GM18498 (cell line): ENCODE measurements at regions not wholly inside any gene's neighbourhood (a gene's known extent, or its start where the extent isn't known, plus 50 kb on each side); places are given as distances from the start of the nearest gene placed in this dataset.
"Not testable (repeated sequence)": the region's sequence is repeated elsewhere in the genome, so short reads cannot be mapped to it uniquely, and the experiment has no call there.

ENCODE experiments used
- ATAC-seq: cut with Tn5 transposase; IDR thresholded peaks from one replicate; pipeline ENCODE4 v1.9.1; 2021; ENCODE audit warnings: mild to moderate bottlenecking, moderate library complexity; ENCODE audit not compliant: unreplicated experiment

- no peak for ATAC-seq
Measured at GRCh38 chr3:110293660-110294059, 778.0 kb upstream of the NECTIN3 start.

- ATAC-seq = no peak
Measured at GRCh38 chr3:110296885-110297284, 774.7 kb upstream of the NECTIN3 start.

GRCh38 chr3:110301781-110302180 lies 769.8 kb upstream of the NECTIN3 start:
- no peak for ATAC-seq

DNA sequence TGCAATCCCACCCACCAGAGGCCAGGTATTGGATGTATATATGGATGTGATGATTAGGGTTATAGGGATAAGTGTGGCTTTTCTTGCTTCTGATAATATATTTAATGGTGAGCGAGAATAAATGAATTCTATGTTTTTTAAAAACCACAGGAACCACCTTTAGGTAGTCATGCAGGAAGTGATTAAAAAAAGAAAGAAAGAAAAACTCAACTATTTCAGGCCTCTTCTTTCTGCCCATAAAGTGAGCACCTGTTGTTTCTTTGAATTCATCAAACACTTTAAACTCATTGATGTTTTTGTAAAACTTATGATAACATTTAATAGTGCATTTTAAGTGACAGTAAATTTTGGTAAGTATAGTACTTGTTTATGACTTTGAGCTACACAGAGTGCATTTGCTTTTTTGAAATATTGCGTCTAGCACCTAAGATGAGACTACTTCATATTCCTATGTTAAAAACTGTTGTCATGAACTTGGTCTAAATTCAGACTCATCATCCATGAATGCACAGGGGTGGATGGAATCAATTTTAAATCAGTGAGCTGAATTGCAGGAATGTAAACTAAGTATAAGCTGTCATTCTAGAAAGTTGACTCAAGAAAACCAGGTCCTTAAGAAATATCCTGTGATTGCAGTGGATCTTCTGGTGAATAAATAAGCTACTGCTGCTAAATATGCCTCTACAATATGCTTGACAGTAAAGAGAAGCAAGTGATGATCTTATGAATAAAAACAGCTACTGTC lies 764.4 kb upstream of the NECTIN3 start:
- ATAC-seq = no peak

GRCh38 chr3:110311541-110311940 lies 760.1 kb upstream of the NECTIN3 start:
- ATAC-seq = no peak

DNA sequence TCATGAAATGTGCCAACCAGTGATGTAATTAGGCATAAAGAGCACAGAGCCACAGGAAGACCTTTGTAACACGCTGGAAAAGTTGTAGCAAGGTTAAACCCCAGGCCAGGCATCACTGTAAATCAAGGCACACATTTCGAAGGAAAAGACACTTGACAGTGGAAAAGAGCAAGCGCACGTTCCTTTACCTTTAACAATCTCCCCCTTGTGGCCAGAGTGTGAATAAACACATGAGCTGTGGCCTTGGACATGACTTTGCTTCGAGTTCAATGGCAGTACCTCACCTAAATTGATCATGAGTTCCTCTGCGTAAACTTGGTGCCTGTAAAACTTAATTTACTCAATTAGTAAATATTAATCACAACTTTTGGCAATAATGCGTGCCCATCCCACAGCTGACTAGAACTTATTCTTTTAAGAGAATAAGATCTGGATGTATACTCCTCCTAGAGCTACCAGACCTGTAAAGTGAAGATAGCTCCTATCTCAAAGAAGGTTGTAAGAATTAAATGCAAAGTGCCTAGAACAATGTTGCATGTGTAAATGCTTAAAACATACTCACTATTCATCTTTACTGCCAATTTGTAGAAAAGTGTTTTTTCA lies 757.0 kb upstream of the NECTIN3 start:
- ATAC-seq = peak; percentile 98

DNA sequence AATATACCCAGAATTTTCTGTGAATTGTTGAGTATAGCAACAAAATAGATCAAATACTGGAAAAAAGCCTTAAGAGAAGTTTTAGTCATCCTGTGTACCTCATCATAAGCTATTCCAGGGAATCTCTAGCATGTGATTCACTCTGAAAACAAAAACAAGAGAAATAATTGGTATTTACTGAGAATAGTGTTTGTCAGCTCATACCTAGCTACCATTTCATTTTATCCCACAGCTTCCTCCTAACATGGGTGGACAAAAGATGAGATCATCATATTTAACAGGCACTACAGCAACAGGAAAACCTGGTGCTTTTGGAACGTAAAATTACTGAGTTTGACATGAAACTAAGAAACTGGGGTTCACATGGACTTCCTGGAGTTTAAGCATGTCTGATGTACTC lies 753.5 kb upstream of the NECTIN3 start:
- no peak for ATAC-seq

DNA sequence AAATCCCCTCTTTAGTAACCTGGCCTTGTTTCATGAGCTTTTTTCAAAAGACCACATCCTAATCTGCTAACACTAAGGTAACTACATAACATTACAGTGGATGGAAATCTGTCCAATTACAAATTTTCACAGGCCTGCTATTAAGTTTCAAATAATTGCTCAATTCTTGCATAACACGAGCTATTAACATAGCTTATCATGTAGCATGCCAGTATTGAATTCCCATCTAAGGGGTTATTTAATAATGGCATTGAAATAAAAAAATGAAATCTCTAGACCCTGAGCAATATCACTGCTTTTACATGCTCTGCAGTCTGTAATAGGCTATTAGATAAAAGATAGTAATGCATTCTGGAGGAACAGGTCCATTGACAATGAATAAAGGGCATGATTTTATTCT lies 748.3 kb upstream of the NECTIN3 start:
- ATAC-seq = no peak

- ATAC-seq = no peak
Measured at GRCh38 chr3:110324171-110324705, 747.4 kb upstream of the NECTIN3 start.

DNA sequence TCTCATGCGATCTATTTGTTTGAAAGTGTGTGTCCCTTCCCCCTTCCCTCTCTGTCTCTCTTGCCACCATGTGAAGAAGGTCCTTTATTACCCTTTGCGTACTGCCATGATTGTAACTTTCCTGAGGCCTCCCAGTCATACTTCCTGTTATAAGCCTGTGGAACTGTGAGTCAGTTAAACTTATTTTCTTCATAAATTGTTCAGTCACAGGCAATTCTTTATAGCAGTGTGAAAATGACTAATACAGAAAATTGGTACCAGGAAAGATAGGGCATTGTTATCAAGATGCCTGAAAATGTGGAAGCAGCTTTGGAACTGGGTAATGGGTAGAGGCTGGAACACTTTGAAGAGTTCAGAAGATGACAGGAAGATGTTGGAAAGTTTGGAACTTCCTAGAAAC lies 743.7 kb upstream of the NECTIN3 start:
- ATAC-seq = no peak

DNA sequence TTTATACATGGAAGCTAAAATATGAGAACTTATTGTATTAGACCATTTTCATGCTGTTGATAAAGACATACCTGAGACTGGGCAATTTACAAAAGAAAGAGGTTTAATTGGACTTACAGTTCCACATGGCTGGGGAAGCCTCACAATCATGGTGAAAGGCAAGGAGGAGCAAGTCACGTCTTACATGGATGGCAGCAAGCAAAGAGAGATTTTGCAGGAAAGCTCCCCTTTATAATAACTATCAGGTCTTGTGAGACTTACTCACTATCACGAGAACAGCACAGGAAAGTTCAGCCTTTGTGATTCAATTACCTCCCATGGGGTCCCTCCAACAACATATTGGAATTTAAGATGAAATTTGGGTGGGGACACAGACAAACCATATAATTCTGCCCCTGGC lies 740.1 kb upstream of the NECTIN3 start:
- ATAC-seq = not testable (repeated sequence)

- ATAC-seq = no peak
Measured at GRCh38 chr3:110332629-110333028, 739.0 kb upstream of the NECTIN3 start.

DNA sequence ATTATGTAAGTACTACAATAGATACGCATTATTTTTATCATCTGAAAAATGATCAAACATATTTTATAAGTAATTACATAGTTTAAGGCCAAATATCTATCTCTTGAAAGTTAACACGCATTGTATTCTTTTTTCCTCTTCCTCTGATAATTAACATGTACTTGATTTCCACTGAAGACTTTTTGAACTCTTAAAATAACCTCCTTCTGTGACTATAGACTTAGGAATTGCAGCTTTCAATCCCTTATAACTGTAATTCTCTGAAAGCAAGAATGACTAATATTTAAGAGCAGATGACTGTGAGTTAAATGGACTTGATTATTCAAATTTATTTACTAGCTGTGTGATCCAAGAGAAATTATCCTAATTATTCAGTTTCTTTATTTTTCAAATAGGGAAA lies 730.6 kb upstream of the NECTIN3 start:
- ATAC-seq = no peak

DNA sequence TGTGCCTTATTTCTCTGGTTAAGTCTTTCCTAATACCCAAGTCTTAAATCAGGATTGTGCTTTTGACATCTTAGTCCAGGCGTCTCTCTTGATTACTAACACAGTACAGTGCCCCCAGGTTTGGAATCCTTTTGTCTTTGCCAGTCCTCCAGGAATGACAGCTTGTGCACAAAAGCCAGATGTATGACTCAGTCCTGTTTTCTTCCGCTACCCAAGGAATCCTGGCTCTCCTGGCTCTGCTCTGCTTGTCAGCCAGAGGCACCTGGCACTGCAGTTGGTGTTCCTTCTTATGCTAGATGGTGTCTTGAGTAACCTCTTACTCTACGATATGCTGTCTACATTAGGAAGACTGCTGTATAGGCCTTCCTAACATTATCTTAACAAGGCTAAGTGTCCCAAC lies 728.2 kb upstream of the NECTIN3 start:
- peak; percentile 16 for ATAC-seq

DNA sequence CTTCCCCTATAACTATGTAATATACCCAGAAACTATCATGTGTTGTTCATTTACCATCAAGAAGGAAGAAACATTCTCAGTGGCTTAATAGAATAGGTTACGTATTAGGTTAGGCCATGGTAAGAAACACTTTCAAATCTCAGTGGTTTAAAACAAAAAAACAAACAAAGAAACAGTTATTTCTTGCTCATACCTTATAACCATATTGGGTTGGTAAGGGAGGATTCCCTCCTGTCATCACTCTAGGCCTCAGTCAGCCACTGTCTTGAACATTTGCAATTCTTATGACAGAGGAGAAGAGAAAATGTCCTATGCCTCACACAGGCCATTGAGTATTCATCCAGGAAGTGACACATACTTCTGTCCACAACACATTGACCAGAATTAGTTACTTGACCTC lies 727.7 kb upstream of the NECTIN3 start:
- peak; percentile 90 for ATAC-seq

GRCh38 chr3:110344487-110344886 lies 727.1 kb upstream of the NECTIN3 start:
- ATAC-seq = no peak

DNA sequence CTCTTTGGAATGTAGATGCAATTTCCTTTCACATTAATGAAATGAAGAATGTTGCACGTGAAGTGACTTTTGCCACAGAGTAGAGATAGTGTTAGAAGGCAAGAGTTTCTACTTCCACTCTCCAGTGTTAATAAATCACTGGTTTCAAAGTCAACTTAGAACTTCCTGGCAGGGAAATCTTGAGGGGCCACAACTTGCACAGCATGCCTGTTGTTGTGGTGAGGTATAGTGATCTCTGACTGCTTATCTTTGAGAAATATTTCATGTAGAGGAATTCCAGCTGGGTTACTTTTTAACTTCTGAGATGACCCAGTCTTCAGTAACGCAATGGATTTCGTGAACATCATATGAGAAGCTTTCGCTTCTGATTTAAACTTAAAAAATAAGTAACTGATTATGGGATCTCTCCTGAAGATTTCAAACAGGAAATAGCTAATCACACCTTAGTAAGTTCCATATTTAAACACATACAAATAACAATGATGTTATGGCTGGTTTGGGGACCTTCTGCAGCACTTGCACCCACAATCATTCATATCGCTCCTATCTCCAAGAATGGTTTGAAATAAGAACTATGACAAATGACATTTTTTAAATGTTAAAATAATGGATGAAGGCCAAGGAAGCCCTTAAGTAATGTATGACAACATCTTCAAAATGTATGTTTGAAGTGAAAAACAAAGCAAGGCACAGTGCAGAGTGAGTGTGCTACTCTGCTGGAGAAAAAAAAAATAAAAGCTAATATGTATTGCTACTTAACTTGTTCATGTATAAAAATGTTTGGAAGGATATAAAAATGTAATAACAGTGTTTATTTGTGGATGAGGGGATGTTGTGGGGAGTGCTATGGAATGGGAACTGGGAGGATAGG lies 726.5 kb upstream of the NECTIN3 start:
- peak; percentile 52 for ATAC-seq

GRCh38 chr3:110349295-110349694 lies 722.3 kb upstream of the NECTIN3 start:
- no peak for ATAC-seq

- ATAC-seq = no peak
Measured at GRCh38 chr3:110352841-110353604, 718.6 kb upstream of the NECTIN3 start.

DNA sequence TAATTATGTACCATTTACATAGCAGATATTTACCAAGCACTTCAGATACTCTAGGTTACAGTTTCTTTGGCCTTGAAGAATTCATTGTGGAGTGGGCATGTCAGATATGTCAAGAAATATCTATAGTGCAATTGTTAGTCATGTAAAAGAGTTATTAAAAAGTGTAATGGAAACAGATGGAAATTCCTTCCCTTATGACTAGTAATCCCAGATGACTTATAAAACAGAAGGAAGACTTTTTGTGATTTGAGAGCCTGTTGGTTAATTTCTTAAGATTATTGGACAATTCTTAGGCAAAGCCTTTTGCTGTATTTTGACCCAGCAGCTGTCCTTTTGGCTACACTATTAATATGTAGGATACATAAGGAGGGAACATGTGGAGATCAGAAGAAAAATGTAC lies 708.9 kb upstream of the NECTIN3 start:
- ATAC-seq = no peak

DNA sequence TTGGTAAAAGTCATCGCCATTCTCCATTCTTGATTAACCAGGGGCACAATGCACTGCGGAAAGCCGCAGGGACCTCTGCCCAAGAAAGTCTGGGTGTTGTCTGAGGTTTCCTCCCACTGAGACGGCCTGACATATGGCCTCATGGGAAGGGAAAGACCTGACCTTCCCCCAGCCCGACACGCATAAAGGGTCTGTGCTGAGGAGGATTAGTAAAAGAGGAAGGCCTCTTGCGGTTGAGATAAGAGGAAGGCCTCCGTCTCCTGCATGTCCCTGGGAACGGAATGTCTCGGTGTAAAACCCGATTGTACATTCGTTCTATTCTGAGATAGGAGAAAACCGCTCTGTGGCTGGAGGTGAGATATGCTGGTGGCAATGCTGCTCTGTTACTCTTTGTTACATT lies 704.3 kb upstream of the NECTIN3 start:
- not testable (repeated sequence) for ATAC-seq
